ENCODE measurements at regions not wholly inside any gene's neighbourhood (a gene's known extent, or its start where the extent isn't known, plus 50 kb on each side); places are given as distances from the start of the nearest gene placed in this dataset.

DNA sequence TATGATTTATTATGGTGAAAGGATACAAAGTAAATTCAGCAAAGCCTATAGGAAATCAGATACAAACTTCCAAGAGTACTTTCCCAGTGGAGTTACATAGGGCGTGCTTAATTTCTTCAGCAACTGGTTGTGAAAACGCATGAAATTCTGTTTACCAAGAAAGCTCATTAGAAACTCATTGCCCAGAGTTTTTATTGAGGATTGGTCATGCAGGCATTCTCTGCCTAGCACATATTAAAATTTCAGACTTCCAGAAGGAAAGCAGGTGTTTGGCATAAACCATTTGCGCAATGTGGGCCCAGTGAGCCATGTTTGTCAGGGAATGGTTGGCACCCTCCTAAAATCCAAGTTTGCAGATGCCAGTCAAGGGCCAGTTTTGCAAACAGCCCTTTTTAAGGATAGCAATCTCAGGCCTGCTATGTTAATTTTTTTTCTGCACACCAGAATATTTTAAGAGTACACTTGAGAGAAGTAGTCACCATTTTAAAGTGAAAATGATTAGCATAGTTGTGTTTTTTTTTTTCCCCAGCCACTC is 311.1 kb upstream of the CHD1 start:
- TF ChIP-seq, protein P1, sequence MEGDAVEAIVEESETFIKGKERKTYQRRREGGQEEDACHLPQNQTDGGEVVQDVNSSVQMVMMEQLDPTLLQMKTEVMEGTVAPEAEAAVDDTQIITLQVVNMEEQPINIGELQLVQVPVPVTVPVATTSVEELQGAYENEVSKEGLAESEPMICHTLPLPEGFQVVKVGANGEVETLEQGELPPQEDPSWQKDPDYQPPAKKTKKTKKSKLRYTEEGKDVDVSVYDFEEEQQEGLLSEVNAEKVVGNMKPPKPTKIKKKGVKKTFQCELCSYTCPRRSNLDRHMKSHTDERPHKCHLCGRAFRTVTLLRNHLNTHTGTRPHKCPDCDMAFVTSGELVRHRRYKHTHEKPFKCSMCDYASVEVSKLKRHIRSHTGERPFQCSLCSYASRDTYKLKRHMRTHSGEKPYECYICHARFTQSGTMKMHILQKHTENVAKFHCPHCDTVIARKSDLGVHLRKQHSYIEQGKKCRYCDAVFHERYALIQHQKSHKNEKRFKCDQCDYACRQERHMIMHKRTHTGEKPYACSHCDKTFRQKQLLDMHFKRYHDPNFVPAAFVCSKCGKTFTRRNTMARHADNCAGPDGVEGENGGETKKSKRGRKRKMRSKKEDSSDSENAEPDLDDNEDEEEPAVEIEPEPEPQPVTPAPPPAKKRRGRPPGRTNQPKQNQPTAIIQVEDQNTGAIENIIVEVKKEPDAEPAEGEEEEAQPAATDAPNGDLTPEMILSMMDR (IDR thresholded peaks at IDR 0.05; ENCODE audit: low read length), result no peak
- no peak for TF ChIP-seq EZH2 (optimal IDR thresholded peaks at IDR 0.05; ENCODE audit: low read depth, low read length)

All from MM.1S (cell line).